MM.1S (cell line): ENCODE measurements at regions not wholly inside any gene's neighbourhood (a gene's known extent, or its start where the extent isn't known, plus 50 kb on each side); places are given as distances from the start of the nearest gene placed in this dataset.
"Not testable (repeated sequence)": the region's sequence is repeated elsewhere in the genome, so short reads cannot be mapped to it uniquely, and the experiment has no call there.

Experiments
- DNase-seq: peaks from one replicate; pipeline ENCODE4 v3.0.0-alpha.2; 2015
- H2AFZ ChIP-seq: fragments of 300-600 bp; sonication (generic); 2 replicates; pipeline ENCODE4 v1.6.0; 2016; ENCODE audit warnings: antibody characterized with exemption, low read length
- H3F3A ChIP-seq: fragments of 300-600 bp; sonication (generic); 2 replicates; pipeline ENCODE4 v1.6.1; 2016; ENCODE audit warnings: mild to moderate bottlenecking, antibody characterized with exemption, low read length, moderate library complexity, mixed read lengths; ENCODE audit not compliant: insufficient read depth
- H3K27ac ChIP-seq: fragments of 300-600 bp; sonication (generic); 2 replicates; pipeline ENCODE4 v1.5.1; 2016; ENCODE audit warnings: mild to moderate bottlenecking, low read length
- H3K27me3 ChIP-seq: fragments of 300-600 bp; sonication (generic); replicated peaks from 2 replicates; pipeline ENCODE4 v1.6.0; 2016; ENCODE audit warnings: low read length; ENCODE audit not compliant: insufficient read depth
- H3K36me3 ChIP-seq: fragments of 300-600 bp; sonication (generic); replicated peaks from 2 replicates; pipeline ENCODE4 v1.6.1; 2016; ENCODE audit warnings: mild to moderate bottlenecking, low read length, mixed read lengths; ENCODE audit not compliant: insufficient read depth
- H3K4me1 ChIP-seq: fragments of 300-600 bp; sonication (generic); 2 replicates; pipeline ENCODE4 v1.6.1; 2016; ENCODE audit warnings: low read length, mixed read lengths
- H3K4me2 ChIP-seq: fragments of 300-600 bp; sonication (generic); 2 replicates; pipeline ENCODE4 v1.6.0; 2016; ENCODE audit warnings: low read depth, low read length
- H3K4me3 ChIP-seq: fragments of 300-600 bp; sonication (generic); 2 replicates; pipeline ENCODE4 v1.5.1; 2016; ENCODE audit warnings: low read length, mixed read lengths
- H3K79me2 ChIP-seq: fragments of 300-600 bp; sonication (generic); 2 replicates; pipeline ENCODE4 v1.6.1; 2016; ENCODE audit warnings: mixed run types, low read length, mixed read lengths
- H3K9ac ChIP-seq: fragments of 300-600 bp; sonication (generic); 2 replicates; pipeline ENCODE4 v1.6.1; 2016; ENCODE audit warnings: low read length, mixed read lengths
- H3K9me2 ChIP-seq: fragments of 300-600 bp; sonication (generic); replicated peaks from 2 replicates; pipeline ENCODE4 v1.6.1; 2016; ENCODE audit warnings: mild to moderate bottlenecking, low read length, mixed read lengths; ENCODE audit not compliant: insufficient read depth
- H3K9me3 ChIP-seq: fragments of 300-600 bp; sonication (generic); replicated peaks from 2 replicates; pipeline ENCODE4 v1.6.1; 2016; ENCODE audit warnings: mild to moderate bottlenecking, low read length, mixed read lengths; ENCODE audit not compliant: insufficient read depth
- H4K20me1 ChIP-seq: fragments of 300-600 bp; sonication (generic); 2 replicates; pipeline ENCODE4 v1.6.1; 2016; ENCODE audit warnings: mild to moderate bottlenecking, low read length, moderate library complexity, mixed read lengths; ENCODE audit not compliant: insufficient read depth
- EZH2 ChIP-seq: fragments of 300-600 bp; sonication (generic); optimal IDR thresholded peaks from 2 replicates; pipeline ENCODE3; 2017; ENCODE audit warnings: low read depth, mild to moderate bottlenecking, antibody characterized with exemption, low read length, mixed read lengths
- EZH2phosphoT487 ChIP-seq: fragments of 300-600 bp; sonication (generic); IDR thresholded peaks from 2 replicates; pipeline ENCODE4 v1.6.1; 2018; ENCODE audit warnings: antibody characterized with exemption, low read length
- TF ChIP-seq, protein P1 (sequence below): fragments of 300-600 bp; sonication (generic); IDR thresholded peaks from 2 replicates; pipeline ENCODE4 v1.5.1; 2016; ENCODE audit warnings: antibody characterized with exemption, low read length, mixed read lengths

DNA sequence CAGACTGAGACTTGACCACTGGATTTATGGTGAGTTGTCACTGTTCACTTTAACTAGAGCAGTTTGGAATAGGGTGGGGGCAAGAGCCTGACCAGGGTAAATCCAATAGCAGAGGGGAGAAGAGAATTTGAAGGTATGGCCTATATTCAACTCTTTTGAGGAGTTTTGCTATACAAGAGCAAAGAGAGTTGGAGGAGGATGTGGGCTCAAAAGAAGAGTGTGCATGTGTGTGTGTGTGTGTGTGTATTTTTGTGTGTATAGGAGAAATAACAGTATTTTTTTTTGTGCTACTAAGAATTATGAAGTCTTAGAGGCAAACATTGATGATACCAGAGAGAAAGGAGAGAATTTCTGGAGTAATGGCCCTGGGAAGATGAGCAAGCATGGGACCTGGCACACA is 164.8 kb upstream of the JUN start:
- H3K4me2 ChIP-seq, result no peak overlapping the region
- H3K36me3 ChIP-seq, result no peaks in the 10 kb centered on the region
- TF ChIP-seq EZH2 (no peak), EZH2phosphoT487 (no peak)
- TF ChIP-seq, protein P1, sequence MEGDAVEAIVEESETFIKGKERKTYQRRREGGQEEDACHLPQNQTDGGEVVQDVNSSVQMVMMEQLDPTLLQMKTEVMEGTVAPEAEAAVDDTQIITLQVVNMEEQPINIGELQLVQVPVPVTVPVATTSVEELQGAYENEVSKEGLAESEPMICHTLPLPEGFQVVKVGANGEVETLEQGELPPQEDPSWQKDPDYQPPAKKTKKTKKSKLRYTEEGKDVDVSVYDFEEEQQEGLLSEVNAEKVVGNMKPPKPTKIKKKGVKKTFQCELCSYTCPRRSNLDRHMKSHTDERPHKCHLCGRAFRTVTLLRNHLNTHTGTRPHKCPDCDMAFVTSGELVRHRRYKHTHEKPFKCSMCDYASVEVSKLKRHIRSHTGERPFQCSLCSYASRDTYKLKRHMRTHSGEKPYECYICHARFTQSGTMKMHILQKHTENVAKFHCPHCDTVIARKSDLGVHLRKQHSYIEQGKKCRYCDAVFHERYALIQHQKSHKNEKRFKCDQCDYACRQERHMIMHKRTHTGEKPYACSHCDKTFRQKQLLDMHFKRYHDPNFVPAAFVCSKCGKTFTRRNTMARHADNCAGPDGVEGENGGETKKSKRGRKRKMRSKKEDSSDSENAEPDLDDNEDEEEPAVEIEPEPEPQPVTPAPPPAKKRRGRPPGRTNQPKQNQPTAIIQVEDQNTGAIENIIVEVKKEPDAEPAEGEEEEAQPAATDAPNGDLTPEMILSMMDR, result no peak
- H3F3A ChIP-seq, result no peaks in the 10 kb centered on the region
- H2AFZ ChIP-seq, result no peak overlapping the region
- no peaks in the 10 kb centered on the region for H3K27me3 ChIP-seq
- H4K20me1 ChIP-seq, result no peaks in the 10 kb centered on the region
- H3K27ac ChIP-seq, result no peak overlapping the region
- no peak overlapping the region for H3K9ac ChIP-seq
- no peaks in the 10 kb centered on the region for H3K79me2 ChIP-seq
- H3K9me2 ChIP-seq, result no peaks in the 10 kb centered on the region
- DNase-seq, result no peak
- H3K4me3 ChIP-seq, result no peak overlapping the region
- H3K9me3 ChIP-seq, result no peaks in the 10 kb centered on the region
- H3K4me1 ChIP-seq, result peaks cover 6% of the 10 kb centered on the region; the same call in 1 of the 2 replicates

DNA sequence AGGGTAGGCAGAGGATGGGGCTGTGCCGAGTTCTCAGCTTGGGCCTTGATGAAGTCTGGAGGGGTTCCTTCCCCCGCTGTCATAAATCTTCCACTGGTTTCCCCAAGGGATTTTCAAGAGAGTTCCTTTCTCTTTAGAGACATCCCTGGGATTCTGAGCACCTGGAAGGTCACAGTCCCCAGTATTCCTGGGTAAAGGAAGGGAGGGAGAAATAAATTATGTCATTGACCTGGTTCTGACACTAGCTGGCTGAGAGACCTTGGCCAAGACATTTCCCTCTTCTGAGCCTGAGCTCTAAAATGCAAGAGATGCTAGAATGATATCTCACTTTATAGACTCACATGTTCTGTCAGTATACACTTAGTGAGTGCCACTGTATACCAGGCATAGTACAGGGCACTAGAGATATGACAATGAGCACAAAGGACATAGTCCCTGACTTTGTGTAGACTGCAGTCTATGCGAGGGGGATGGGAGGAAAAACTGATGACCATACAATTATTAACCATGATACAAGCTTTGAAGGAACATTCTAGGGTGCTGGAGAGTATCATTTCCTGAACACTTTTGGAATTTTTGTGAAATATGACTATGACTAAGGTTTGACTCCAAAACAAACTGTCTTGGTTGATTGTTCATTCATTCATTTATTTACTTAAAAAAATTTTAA is 165.8 kb upstream of the JUN start:
- H3K27me3 ChIP-seq, result no peaks in the 10 kb centered on the region
- H3K9me3 ChIP-seq, result no peaks in the 10 kb centered on the region
- no peak overlapping the region for H3K9ac ChIP-seq
- no peak overlapping the region for H2AFZ ChIP-seq
- H3K4me2 ChIP-seq, result no peak overlapping the region
- H4K20me1 ChIP-seq, result no peaks in the 10 kb centered on the region
- H3K4me1 ChIP-seq, result peaks cover under 1% of the 10 kb centered on the region; the same call in 1 of the 2 replicates
- H3F3A ChIP-seq, result no peaks in the 10 kb centered on the region
- no peak for DNase-seq
- H3K36me3 ChIP-seq, result no peaks in the 10 kb centered on the region
- H3K9me2 ChIP-seq, result no peaks in the 10 kb centered on the region
- H3K79me2 ChIP-seq, result no peaks in the 10 kb centered on the region
- TF ChIP-seq, protein P1, result no peak
- no peak for TF ChIP-seq EZH2phosphoT487
- no peak for TF ChIP-seq EZH2
- no peak overlapping the region for H3K4me3 ChIP-seq
- no peak overlapping the region for H3K27ac ChIP-seq

DNA sequence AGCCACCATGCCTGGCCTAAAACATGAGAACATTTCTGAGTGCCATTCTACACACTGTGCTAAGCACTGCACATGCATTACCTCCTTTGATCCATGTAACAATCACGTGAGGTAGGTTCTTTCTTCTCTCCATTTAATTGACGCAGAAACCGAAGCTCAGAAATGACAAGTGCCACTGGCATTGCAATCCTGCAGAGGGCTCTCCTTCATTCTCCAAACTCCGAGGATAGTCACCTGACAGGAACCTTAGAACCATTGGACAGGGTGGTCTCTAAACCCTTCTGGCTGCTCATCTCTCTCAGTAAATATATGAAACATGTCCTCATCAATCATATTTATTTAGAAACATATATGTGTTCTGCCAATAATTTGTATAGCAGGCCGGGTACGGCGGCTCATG is 167.1 kb upstream of the JUN start:
- Histone ChIP-seq H3K36me3 (no peaks in the 10 kb centered on the region), H2AFZ (no peak overlapping the region), H3K27me3 (no peaks in the 10 kb centered on the region), H3K27ac (no peak overlapping the region), H3K9me3 (no peaks in the 10 kb centered on the region), H3K9ac (no peak overlapping the region), H4K20me1 (no peaks in the 10 kb centered on the region), H3K4me1 (no peaks in the 10 kb centered on the region), H3F3A (no peaks in the 10 kb centered on the region), H3K79me2 (no peaks in the 10 kb centered on the region), H3K4me3 (no peak overlapping the region), H3K9me2 (no peaks in the 10 kb centered on the region), H3K4me2 (no peak overlapping the region)
- TF ChIP-seq, protein P1, result no peak
- TF ChIP-seq EZH2phosphoT487 (no peak), EZH2 (no peak)
- DNase-seq, result no peak

DNA sequence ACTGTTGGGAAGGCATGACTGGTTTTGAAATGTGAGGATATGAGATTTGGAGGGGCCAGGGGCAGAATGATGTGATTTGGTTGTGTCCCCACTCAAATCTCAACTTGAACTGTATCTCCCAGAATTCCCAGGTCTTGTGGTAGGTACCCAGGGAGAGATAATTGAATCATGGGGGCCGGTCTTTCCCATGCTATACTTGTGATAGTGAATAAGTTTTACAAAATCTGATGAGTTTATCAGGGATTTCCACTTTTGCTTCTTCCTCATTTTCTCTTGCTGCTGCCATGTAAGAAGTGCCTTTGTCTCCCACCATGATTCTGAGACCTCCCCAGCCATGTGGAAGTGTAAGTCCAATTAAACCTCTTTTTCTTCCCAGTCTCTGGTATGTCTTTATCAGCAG is 170.1 kb upstream of the JUN start:
- not testable (repeated sequence) for H3K36me3 ChIP-seq, H3K4me2 ChIP-seq, H3K27me3 ChIP-seq, DNase-seq, H3K9me2 ChIP-seq, H3K9me3 ChIP-seq, H3K27ac ChIP-seq, H2AFZ ChIP-seq, H4K20me1 ChIP-seq, H3F3A ChIP-seq, H3K9ac ChIP-seq, H3K4me1 ChIP-seq, H3K79me2 ChIP-seq, H3K4me3 ChIP-seq

DNA sequence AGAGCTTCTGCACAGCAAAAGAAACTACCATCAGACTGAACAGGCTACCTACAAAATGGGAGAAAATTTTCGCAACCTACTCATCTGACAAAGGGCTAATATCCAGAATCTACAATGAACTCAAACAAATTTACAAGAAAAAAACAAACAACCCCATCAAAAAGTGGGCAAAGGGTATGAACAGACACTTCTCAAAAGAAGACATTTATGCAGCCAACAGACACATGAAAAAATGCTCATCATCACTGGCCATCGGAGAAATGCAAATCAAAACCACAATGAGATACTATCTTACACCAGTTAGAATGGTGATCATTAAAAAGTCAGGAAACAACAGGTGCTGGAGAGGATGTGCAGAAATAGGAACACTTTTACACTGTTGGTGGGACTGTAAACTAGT is 179.4 kb upstream of the JUN start:
- H3F3A ChIP-seq, result peaks cover 13% of the 10 kb centered on the region
- H2AFZ ChIP-seq, DNase-seq, H3K36me3 ChIP-seq, H3K4me3 ChIP-seq, H3K9me2 ChIP-seq, H3K27me3 ChIP-seq, H3K27ac ChIP-seq, H3K9me3 ChIP-seq, H3K9ac ChIP-seq, H3K79me2 ChIP-seq, H4K20me1 ChIP-seq, H3K4me2 ChIP-seq: not testable (repeated sequence)
- H3K4me1 ChIP-seq, result peaks cover 22% of the 10 kb centered on the region
